NCI-H526 treated with DMSO at 0.1 percent for 48 hours (cell line): ENCODE measurements at regions not wholly inside any gene's neighbourhood (a gene's known extent, or its start where the extent isn't known, plus 50 kb on each side); places are given as distances from the start of the nearest gene placed in this dataset.
"Not testable (repeated sequence)": the region's sequence is repeated elsewhere in the genome, so short reads cannot be mapped to it uniquely, and the experiment has no call there.

Experiments
- DNase-seq: peaks from one replicate; lab custom pipeline; 2025; lab: John Stamatoyannopoulos, UW

DNA sequence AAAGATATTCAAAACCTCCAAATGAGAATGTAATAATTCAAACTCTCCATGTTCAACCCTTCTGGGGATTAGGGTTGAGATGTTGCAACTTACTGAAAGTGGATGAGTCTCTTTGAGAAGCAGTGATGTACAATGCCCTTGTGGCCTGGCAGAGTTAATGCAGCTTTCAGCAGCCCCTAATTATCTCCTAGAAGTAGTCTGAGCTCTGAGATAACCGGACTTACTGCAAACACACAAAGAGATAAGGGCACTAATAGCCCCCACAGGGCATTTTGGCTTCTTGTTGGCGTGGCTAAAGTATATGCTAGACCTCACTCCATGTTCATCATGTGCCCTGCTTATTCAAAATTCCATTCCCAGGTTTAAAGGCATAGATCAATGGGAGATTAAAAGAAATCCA is 404.7 kb downstream of the NEBL start:
- DNase-seq, result no peak

DNA sequence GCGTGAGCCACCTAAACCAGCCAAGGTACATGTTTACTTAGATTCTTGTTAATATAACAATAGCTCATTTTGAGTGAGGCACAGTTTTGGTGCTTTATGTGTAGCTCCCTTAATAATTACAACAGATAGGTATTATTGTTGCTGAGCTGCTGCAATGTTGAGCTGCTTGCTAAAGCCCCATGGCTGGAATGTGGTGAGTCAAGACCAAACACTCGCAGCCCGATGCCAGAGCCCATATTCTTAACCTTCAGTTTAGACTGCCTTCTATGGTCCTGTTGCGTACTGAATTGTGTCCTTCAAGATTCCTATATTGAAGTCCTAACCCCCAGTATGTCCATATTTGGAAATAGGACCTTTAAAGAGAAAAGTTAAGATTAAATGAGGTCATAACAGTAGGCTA is 407.1 kb downstream of the NEBL start:
- no peak for DNase-seq

DNA sequence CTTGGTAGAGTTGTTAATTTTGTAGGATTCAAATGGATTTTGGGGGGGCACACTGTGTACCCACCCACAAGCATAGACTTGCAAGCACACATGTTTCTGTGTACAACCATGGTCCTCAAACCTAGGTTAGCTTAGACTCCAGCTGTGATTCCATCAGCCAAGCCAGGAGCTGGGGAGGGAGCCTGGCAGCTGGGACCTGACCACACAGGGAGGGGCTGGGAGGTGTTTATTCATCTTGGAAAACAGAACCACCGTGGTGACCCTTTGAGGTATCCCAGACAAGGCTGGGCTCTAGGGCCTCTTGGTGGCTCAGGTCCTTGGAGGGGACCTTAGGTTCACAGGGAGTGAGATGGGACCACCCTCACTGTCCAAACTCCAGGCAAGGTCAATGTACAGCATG is 410.3 kb downstream of the NEBL start:
- DNase-seq, result no peak

DNA sequence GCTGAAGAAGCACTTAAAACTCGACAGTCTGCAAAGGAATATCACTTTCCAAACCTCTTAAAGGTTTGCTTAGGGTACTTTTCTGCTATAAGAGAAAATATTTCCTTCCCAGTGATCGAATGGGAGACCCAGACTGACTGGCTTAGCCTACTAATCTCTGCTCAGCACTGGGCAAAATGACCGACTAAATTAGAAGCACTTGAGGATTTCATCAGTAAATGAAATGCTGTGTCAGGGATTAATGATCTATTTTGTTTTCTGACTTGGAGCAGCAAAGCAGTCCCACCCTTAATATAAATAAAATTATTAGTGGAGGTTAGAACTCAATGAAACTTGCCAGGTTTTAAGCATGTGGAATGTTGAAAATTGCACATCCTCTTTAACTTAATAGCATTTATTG is 411.6 kb downstream of the NEBL start:
- no peak for DNase-seq

DNA sequence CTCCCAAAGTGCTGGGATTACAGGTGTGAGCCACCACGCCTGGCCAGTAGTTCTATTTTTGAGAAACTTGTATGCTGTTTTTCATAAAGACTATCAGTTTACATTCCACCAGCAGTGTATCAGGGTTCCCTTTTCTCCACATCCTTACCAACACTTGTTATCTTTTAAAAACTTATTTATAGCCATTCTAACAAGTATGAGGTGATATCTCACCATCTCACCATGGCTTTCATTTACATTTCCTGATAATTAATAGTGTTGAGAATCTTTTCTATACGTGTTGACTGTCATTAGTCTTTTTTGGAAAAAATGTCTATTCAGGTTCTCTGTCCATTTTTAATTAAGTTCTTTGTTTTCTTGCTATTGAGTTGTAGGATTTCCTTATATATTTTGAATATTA is 416.1 kb downstream of the NEBL start:
- DNase-seq, result no peak

DNA sequence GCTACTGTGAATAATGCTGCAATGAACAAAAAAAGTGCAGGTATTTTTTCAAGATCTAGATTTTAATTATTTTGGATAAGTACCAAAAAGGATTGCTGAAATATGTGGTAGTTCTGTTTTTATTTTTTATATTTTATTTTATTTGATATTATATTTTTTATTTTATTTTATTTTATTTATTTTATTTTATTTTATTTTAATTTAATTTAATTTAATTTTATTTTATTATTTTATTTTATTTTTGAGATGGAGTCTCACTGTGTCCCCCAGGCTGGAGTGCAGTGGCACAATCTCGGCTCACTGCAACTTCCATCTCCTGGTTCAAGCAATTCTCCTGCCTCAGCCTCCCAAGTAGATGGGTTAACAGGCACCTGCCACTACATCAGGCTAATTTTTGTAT is 416.5 kb downstream of the NEBL start:
- DNase-seq, result not testable (repeated sequence)

DNA sequence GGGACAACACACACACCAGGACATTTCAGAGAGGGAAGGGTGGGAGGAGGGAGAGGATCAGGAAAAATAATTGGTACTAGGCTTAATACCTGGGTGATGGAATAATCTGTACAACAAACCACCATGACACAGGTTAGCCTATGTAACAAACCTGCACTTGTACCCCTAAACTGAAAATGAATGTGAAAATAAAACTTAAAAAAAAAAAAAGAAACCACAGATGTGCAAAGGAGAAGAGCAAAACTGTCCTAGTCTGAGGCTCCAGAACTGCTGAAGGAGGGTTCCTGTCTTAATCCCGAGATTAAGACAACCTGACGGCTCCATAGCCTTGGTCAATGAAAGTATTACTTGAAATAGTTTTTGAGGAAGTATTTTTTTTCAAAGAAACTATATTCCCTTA is 423.0 kb downstream of the NEBL start:
- no peak for DNase-seq

DNA sequence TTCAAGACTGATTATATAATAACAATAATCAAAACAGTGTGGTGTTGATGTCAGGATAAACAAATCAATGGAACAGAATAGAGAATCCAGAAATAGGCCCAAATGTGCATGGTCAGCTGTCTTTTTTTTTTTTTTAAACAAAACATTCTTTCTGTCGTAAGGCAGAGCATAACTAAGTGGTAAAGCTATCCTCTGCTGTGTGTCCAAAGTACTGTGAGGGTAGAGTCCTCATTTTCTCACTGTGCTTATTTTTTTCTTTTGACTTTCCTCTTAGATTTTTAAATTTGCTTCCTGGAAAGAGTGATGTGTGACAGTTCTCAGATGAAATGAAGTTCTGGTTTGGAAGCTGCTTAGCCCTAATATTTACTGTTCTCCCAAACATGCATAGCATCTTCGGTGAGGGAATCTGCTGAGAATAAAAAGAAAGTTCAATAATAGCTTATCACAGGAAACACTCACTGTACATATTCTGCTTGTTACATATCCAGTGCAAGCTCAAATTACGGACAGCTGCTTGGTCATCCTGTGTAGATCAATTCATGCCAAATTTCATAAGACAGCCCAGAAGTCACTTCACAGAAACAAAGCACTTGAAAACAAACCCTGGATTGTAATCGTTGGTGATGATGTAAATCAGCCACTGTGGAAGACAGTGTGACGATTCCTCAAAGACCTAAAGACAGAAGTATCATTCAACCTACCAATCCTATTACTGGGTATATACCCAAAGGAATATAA is 423.9 kb downstream of the NEBL start:
- DNase-seq, result no peak

DNA sequence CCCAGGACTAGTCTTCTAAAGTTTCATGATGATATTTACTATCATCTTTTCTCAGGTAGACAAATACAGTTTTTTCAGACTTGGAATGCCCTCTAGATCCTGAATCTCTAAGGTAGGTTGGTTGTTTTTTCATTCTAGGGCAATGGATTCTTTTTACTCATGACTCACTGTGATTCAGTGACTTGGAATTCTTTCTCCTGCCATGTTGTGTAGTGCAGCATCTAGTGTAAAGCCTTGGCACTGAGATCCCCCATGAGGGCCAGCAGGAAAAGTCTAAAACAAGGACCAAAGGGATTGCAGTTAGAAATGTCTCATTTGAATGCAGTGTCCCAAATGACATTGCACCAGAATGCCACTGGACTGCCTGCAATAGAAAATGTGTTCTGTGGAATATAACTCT is 430.4 kb downstream of the NEBL start:
- DNase-seq, result no peak

DNA sequence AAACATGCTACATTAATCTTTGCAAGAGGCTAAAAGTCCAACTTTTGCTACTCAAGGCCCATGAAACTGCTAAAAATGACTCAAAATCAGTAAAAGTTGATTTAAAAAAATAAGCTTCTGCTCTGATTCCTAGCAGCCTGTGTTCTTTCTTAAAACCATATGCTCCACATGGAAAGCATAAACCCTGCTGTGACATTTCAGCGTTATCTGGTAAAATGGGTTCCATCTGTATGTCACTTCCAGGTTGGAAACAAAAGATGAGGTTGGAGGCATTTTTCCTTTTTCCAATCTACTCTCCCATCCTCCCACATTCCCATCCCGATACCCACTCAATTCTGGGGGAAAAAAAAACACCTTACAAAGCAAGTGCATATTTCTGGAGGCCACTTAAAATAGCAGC is 439.5 kb downstream of the NEBL start:
- no peak for DNase-seq

DNA sequence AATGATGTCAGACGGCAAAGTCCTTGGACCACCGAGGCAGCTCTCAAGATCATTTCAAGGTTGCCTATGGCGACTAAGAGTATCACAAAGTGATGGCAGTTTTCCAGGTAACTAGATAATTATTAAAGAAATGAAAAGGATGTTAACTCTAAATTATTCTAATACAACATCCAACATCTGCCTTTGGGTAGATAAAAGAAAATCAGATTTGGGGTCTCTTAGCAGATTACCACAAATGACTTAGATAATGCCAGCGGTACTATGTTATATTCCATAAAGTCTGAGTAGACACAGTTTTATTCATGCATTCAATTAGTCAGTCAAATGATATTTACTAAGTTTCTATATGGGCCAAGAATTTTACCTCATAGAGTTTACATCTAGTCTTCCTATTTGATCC is 441.3 kb downstream of the NEBL start:
- no peak for DNase-seq

DNA sequence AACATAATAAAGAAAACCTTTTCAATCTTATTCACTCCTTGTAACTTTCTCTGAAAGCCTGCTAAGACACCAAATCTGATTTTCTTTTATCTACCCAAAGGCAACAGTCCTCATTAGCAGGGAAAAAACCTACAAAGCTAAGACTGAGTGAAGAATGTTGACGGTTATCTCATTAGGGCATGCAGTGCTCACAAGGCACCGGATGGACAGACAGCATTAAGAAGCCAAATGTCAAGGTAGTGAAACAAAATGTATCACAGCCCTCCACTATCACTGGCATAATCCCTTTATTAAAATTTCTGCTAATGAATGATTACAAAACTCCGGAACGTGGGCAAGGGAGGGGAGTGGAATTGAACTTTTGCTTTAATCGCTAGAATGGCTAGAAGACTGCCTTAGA is 442.8 kb downstream of the NEBL start:
- no peak for DNase-seq

DNA sequence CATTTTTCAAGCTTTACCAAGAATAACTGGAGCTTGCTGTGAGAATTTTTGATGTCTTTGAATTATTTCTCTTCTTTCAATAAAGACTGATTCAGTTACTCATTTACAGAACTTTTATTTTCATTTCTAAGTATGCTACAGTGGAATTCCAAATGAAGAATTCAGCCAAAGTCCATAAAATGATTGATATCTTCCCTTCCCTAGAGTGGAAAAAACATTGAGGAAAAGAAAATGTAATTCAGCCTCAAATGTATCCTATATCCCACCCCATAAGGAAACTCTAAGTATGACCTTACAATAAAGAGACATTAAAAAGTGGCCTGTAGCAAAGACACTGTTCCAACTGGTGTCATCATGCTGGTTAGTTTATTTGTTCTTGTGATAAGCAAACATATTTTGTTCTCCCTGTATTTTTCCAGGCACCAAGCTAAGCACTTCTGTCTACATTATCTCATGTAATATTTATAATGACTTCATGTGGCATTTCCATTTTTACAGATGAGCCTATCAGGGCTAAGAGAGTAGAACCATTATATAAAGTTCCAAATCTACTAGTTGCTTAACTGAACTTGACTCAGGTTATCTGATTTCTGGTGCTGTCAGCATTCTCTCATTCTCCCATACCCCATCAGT is 450.4 kb downstream of the NEBL start:
- no peak for DNase-seq

DNA sequence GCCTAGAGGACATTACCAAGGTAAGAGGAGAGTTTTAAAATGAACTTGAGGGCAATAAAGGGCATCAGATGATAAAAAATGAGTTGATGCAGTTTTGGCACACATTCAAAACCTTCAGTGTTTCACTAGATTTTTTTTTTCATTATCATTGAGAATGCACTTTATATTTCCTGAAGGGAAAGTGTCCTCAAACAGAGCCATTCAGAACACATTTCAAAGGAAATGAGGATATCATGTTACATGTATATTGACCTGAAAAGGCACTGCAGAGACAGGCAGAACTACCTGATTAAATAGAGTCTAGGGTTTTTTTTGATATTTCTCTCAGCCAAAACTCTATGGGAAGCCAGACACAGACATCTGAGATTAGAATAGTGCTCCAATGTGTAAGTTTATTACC is 454.0 kb downstream of the NEBL start:
- no peak for DNase-seq

DNA sequence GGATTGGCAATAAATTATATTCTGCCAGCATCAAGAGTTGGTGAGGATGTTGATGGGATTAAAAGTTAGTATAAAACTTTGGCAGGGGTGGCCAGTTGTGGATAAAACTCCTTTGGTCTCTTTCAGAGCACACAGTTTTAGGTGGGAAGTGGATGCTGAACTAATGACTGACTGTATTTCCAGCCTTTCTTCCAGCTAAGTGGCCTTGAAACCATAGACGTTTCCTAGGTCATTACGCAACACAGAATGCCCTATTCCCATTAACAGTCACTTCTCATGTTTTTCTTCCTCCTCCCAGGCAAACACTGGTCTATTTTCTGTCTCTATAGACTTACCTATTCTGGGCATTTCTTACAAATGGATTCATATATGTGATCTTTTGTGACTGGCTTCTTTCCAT is 467.4 kb downstream of the NEBL start:
- no peak for DNase-seq

DNA sequence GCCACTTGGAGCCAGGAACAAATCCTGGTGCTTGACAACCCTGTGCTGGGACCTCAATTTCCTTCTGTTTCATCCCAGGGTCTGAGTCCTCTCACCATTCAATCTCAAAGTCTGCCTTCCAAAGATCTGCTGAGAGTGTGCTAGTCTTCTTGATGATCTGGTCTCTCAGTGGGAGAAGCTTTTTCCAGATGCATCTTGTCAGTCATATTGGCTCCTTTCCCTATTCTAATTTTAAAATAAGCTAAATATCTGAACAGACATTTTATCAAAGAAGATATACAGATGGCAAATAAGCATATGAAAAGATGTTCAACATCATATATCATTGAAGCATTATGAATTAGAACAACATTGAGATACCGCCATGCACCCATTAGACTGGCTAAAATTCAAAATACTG is 469.3 kb downstream of the NEBL start:
- no peak for DNase-seq

DNA sequence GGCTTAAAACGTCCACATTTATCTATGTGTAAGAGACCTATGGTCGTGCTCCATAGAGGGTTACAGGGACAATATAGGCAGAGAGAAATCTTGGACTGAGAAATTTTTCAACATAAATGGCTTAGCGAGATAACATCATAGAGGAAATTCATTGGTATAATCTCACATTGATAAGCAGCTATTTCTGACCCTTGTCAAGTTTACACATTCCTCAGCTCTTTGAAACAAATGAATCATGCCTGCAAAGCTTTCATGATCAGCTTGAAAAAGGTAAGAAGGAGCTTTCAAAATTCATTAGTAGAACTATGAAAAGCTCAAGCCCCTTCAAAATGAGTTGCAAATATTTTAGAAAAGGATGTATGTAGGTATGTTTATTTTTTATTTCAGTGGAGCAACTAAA is 478.8 kb downstream of the NEBL start:
- DNase-seq, result no peak

DNA sequence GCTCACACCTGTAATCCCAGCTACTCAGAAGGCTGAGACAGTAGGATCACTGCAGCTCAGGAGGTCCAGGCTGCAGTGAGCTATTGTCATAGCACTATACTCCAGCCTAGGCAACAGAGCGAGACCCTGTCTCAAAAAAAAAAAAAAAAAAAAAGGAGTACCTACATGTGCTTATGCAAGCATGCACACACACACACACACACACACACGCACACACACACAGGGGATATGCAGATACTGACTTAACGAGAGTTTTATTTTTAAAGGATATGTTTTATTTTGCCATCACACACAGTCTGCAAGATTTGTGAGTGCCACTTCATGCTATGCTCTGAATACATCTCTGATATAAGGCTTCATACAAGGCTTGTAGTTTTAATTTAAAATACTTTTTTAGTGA is 479.3 kb downstream of the NEBL start:
- DNase-seq, result no peak

DNA sequence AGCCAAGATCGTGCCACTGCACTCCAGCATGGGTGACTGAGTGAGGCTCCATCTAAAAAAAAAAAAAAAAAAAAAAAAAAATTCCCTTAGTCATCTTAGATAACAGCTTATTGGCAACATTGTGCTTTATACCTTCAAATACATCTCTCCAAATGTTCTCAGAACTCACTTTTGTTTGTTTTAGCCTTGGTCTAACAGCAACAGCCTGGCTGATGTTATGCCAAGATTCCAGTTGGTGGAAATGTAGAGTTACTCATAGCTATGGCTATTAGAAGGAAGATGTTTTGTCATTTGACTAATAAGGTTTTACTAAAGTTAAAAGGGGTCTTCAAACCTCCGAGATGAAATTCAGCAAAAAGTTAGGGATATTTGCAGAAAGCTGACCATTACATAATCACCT is 481.4 kb downstream of the NEBL start:
- no peak for DNase-seq

DNA sequence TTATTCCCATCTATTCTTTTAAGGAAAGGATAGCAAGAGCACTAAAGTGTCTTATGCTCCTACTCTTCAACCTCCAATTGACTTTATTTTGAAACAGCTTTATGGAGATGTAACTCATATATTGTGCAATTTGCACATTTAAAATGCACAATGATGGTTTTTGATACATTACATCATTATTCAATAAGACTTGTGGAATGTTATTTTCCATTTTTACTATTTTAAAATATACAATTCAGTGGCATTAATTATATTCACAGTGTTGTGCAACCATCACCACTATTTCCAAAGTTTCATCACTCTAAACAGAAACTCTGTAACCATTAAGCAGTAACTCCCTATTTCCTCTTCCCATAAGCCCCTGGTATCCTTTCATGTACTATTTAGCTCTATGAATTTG is 489.8 kb downstream of the NEBL start:
- no peak for DNase-seq

DNA sequence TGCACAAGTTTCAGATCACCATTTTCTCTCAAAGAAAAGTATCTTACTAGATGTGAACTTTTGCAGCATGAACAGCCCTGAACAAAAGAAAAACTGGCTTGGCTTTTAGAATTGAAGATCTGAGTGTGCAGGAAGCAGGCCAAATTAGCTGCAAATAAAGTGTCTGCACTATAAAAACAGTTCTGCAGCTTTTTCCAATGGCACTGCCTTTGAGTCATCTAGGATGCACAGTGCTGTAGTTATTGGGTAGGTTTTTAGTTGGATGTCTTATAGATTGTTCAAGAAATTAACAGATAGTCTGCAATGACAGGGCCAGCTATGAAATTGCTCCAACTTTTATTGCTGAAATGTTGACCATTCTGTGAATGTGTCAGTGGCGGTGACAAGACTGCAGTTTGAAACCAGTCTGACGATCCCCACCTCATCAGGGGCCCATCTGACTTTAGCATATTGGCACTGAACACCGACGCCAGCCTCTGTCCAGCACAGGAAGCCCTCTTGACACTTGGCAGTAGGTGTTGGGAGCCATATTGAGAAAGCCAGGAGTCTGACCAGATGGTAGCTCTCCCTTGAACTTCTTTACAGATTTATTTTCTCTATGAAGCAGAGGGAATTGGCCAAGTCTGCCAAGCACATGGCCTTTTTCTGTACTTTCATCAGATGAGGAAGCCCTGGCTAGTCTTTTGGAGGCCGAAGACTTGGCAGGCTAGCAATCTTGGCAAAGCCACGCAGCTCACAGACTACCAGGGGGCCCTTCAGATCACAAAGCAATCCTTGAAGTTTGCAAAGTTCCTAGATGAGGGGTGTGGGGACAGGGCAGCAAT is 490.6 kb downstream of the NEBL start:
- DNase-seq, result no peak

DNA sequence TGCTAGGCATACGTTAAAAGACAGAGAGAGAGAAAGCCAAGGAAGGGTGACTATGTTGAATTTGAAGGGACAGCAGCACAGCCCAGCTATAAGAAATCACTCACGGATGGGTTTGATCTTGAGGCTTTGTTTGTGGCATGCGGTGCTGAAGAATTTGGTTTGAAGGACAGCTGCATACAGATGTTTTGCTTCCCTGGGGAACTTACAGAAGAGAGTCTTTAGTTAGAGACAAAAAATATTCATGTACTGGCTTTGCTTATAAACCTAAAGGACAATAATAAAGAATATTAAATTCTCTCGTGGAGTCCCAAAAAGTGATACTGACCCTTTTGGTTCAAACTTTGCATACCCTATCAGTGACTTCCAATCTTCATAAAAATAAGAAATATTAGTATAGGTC is 491.4 kb downstream of the NEBL start:
- DNase-seq, result no peak

DNA sequence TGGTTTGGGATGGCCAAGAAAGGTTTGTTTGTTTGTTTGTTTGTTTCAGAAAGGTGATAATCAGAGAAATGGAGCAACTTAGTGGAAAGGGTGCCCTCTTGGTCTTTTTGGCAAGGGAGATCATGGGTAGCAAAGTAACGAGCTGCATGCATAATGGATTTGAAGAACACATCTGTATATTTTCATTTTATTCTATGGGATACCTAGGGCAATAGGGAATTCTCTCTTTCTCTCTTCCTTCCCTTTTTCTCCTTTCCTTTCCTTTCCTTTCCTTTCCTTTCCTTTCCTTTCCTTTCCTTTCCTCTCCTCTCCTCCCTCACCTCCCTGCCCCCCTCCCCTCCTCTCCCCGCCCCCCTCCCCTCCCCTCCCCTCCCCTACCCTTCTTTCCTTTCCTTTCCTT is 492.1 kb downstream of the NEBL start:
- DNase-seq, result no peak
